Panc1 (cell line): ENCODE measurements at regions not wholly inside any gene's neighbourhood (a gene's known extent, or its start where the extent isn't known, plus 50 kb on each side); places are given as distances from the start of the nearest gene placed in this dataset.

Experiments
- ATAC-seq: fragments of 200-7000 bp; cut with Tn5 transposase; 2 replicates; pipeline ENCODE4 v1.9.1; 2020; ENCODE audit warnings: mild to moderate bottlenecking, moderate library complexity
- BruUV-seq: library from RNA; stranded (reverse); fragments of 400-500 nt; replicated peaks from 2 replicates; lab custom pipeline; 2021; lab: Mats Ljungman, UMichigan
- CTCF ChIA-PET: fragments of 300-600 bp; sonication (Branson Sonifier 250); formaldehyde crosslinking; loops from one replicate; lab custom pipeline; 2022; ENCODE audit warnings: antibody characterized with exemption; lab: Charles Lee
- POLR2A ChIA-PET: fragments of 300-600 bp; sonication (Branson Sonifier 250); formaldehyde crosslinking; loops from one replicate; lab custom pipeline; 2022; ENCODE audit warnings: antibody characterized with exemption; lab: Charles Lee
- DNase-seq: peaks from one replicate; pipeline ENCODE4 v3.0.0-alpha.2; 2010; ENCODE audit warnings: low read depth, low spot score
- H3K27ac ChIP-seq: 2 replicates; pipeline ENCODE4 v1.5.1; 2011; ENCODE audit warnings: mild to moderate bottlenecking, low read length, inconsistent platforms
- H3K27me3 ChIP-seq: fragments of 200-500 bp; sonication (Bioruptor generic); 2 replicates; pipeline ENCODE4 v1.6.0; 2014; ENCODE audit warnings: low read length, inconsistent platforms; ENCODE audit not compliant: control insufficient read depth, insufficient read depth
- H3K36me3 ChIP-seq: fragments of 200-500 bp; sonication (Bioruptor generic); 2 replicates; pipeline ENCODE4 v1.5.1; 2014; ENCODE audit warnings: inconsistent platforms, mild to moderate bottlenecking, low read length, moderate library complexity; ENCODE audit not compliant: control insufficient read depth, insufficient read depth
- H3K4me1 ChIP-seq: 2 replicates; pipeline ENCODE4 v1.5.1; 2011; ENCODE audit warnings: inconsistent platforms, mild to moderate bottlenecking, low read length, moderate library complexity; ENCODE audit not compliant: control insufficient read depth, insufficient read depth
- H3K4me3 ChIP-seq, 2 experiments: 2 replicates each; pipeline ENCODE4 v1.5.1; 2011 to 2012; ENCODE audit warnings: low read depth in 2 of 2, low read length in 2 of 2, mild to moderate bottlenecking in 2 of 2, inconsistent platforms in 1 of 2, moderate library complexity in 1 of 2
- H3K9me3 ChIP-seq: fragments of 200-500 bp; sonication (Bioruptor generic); 2 replicates; pipeline ENCODE4 v1.5.1; 2014; ENCODE audit warnings: low read depth, mild to moderate bottlenecking, inconsistent platforms, low read length, moderate library complexity; ENCODE audit not compliant: control insufficient read depth, insufficient read depth
- POLR2AphosphoS5 ChIP-seq: IDR thresholded peaks from 2 replicates; pipeline ENCODE4 v1.6.1; 2012; ENCODE audit warnings: mild to moderate bottlenecking, low read depth, low read length, moderate library complexity
- SIN3A ChIP-seq: IDR thresholded peaks from 2 replicates; pipeline ENCODE4 v1.6.1; 2012; ENCODE audit warnings: low read depth, mild to moderate bottlenecking, low read length, moderate library complexity, borderline replicate concordance; ENCODE audit not compliant: insufficient read depth
- TCF7L2 ChIP-seq: IDR thresholded peaks from 2 replicates; pipeline ENCODE4 v1.6.1; 2011; ENCODE audit warnings: mild to moderate bottlenecking, low read depth, low read length, inconsistent platforms
- in situ Hi-C: cut with HindIII; loops from 2 replicates; pipeline ENCODE4 v1.10.0; 2016; ENCODE audit warnings: low sequenced_read_pairs, low pct_unique_long_range_greater_than_20kb
- intact Hi-C: fragments of 100-400 bp; cut with micrococcal nuclease; formaldehyde crosslinking; loops from one replicate; pipeline ENCODE4 v1.10.0; 2022; ENCODE audit not compliant: unreplicated experiment
- TF ChIP-seq, protein P1 (sequence below): fragments of 450-650 bp; IDR thresholded peaks from 2 replicates; pipeline ENCODE4 v1.5.1; 2017; ENCODE audit warnings: mild to moderate bottlenecking
- TF ChIP-seq, protein P2 (sequence below), 2 experiments: IDR thresholded peaks; 2 replicates each; pipeline ENCODE4 v1.6.1; 2011 to 2012; ENCODE audit warnings: low read depth in 2 of 2, control low read depth in 1 of 2, low read length in 1 of 2, mild to moderate bottlenecking in 1 of 2, moderate library complexity in 1 of 2; ENCODE audit not compliant: insufficient read depth in 1 of 2

DNA sequence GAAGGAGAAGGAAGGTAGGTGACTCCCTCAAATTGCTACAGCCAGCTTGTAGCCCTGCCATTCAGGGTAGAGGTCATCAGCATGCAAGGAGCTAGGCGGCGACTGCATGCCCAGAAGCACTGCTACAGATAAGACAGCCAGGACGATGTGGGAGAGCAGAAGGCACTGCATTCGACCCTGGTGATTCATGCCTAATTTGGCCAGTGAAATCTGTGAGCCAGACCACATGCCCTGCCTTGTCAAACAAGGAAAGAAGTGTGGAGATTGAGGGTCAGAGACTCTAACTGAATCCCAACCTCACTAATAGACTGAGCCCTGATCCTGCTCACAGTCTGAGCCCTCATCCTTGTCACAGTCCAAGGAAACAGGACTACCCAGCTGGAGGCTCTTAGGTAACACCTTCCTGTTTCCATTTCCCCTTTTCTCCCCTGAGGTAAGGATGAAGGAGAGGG is 86.6 kb downstream of the LINGO1 start:
- peak overlapping the region; percentile 90 for H3K27ac ChIP-seq
- ChIA-PET POLR2A (no interaction called here), CTCF (interaction anchor here (0.5 to 1.6 kb wide), 2 partner anchors 71 to 441 kb away, joined by 4 read pairs; no protein-coding TSS in a partner anchor)
- peak; percentile 8 for DNase-seq
- no TSS peak for BruUV-seq
- H3K4me1 ChIP-seq: peaks cover 58% of the 10 kb centered on the region
- in situ Hi-C loops (no loop called here), intact Hi-C loops (no loop called here)
- H3K9me3 ChIP-seq: peaks cover 2% of the 10 kb centered on the region; the same call in 1 of the 2 replicates
- TF ChIP-seq SIN3A: no peak
- no peak for TF ChIP-seq TCF7L2
- TF ChIP-seq POLR2AphosphoS5: no peak
- TF ChIP-seq, protein P1, sequence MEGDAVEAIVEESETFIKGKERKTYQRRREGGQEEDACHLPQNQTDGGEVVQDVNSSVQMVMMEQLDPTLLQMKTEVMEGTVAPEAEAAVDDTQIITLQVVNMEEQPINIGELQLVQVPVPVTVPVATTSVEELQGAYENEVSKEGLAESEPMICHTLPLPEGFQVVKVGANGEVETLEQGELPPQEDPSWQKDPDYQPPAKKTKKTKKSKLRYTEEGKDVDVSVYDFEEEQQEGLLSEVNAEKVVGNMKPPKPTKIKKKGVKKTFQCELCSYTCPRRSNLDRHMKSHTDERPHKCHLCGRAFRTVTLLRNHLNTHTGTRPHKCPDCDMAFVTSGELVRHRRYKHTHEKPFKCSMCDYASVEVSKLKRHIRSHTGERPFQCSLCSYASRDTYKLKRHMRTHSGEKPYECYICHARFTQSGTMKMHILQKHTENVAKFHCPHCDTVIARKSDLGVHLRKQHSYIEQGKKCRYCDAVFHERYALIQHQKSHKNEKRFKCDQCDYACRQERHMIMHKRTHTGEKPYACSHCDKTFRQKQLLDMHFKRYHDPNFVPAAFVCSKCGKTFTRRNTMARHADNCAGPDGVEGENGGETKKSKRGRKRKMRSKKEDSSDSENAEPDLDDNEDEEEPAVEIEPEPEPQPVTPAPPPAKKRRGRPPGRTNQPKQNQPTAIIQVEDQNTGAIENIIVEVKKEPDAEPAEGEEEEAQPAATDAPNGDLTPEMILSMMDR: no peak
- TF ChIP-seq, protein P2, sequence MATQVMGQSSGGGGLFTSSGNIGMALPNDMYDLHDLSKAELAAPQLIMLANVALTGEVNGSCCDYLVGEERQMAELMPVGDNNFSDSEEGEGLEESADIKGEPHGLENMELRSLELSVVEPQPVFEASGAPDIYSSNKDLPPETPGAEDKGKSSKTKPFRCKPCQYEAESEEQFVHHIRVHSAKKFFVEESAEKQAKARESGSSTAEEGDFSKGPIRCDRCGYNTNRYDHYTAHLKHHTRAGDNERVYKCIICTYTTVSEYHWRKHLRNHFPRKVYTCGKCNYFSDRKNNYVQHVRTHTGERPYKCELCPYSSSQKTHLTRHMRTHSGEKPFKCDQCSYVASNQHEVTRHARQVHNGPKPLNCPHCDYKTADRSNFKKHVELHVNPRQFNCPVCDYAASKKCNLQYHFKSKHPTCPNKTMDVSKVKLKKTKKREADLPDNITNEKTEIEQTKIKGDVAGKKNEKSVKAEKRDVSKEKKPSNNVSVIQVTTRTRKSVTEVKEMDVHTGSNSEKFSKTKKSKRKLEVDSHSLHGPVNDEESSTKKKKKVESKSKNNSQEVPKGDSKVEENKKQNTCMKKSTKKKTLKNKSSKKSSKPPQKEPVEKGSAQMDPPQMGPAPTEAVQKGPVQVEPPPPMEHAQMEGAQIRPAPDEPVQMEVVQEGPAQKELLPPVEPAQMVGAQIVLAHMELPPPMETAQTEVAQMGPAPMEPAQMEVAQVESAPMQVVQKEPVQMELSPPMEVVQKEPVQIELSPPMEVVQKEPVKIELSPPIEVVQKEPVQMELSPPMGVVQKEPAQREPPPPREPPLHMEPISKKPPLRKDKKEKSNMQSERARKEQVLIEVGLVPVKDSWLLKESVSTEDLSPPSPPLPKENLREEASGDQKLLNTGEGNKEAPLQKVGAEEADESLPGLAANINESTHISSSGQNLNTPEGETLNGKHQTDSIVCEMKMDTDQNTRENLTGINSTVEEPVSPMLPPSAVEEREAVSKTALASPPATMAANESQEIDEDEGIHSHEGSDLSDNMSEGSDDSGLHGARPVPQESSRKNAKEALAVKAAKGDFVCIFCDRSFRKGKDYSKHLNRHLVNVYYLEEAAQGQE (IDR thresholded peaks at IDR 0.05; ENCODE audit: insufficient read depth in 1 of 2, low read depth in 2 of 2, low read length in 1 of 2): no peak
- H3K4me3 ChIP-seq: no peak overlapping the region
- H3K36me3 ChIP-seq: no peaks in the 10 kb centered on the region; the same call in 1 of the 2 replicates
- H3K27me3 ChIP-seq: no peaks in the 10 kb centered on the region
- peak; percentile 64 for ATAC-seq

DNA sequence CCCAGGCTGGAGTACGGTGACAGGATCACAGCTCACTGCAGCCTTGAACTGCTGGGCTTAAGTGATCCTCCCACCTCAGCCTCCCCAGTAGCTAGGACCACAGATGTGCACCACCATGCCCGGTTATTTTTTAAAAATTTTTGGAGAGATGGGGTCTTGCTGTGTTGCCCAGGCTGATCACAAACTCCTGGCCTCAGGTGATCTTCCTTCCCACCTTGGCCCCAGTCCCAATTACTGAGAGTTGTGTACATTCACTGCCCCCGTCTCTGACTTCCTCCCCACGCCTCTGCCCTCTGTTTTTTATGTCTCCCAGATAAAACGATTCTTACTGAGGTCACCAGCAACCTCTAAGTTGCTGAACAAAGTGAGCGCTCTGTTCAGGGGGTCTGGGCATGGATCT is 87.7 kb downstream of the LINGO1 start:
- in situ Hi-C loops: no loop called here
- intact Hi-C loops: no loop called here
- ChIA-PET POLR2A (no interaction called here), CTCF (no interaction called here)
- Histone ChIP-seq H3K27me3 (no peaks in the 10 kb centered on the region), H3K27ac (peak overlapping the region; percentile 90), H3K9me3 (peaks cover 2% of the 10 kb centered on the region; the same call in 1 of the 2 replicates), H3K4me3 (no peak overlapping the region), H3K4me1 (peaks cover 51% of the 10 kb centered on the region), H3K36me3 (no peaks in the 10 kb centered on the region; the same call in 1 of the 2 replicates)
- no TSS peak for BruUV-seq
- DNase-seq (no peak), ATAC-seq (no peak)
- TF ChIP-seq TCF7L2 (no peak), SIN3A (no peak), POLR2AphosphoS5 (no peak)
- TF ChIP-seq, protein P2 (IDR thresholded peaks at IDR 0.05; ENCODE audit: insufficient read depth in 1 of 2, low read depth in 2 of 2, low read length in 1 of 2): no peak
- TF ChIP-seq, protein P1: no peak
